Middle frontal gyrus (tissue), 1 donor: ENCODE measurements at regions not wholly inside any gene's neighbourhood (a gene's known extent, or its start where the extent isn't known, plus 50 kb on each side); places are given as distances from the start of the nearest gene placed in this dataset.
"Not testable (repeated sequence)": the region's sequence is repeated elsewhere in the genome, so short reads cannot be mapped to it uniquely, and the experiment has no call there.

Experiments
- DNase-seq: peaks from one replicate; pipeline ENCODE4 v3.0.0-alpha.2; 2015; ENCODE audit warnings: low spot score; ENCODE audit errors: extremely low spot score

DNA sequence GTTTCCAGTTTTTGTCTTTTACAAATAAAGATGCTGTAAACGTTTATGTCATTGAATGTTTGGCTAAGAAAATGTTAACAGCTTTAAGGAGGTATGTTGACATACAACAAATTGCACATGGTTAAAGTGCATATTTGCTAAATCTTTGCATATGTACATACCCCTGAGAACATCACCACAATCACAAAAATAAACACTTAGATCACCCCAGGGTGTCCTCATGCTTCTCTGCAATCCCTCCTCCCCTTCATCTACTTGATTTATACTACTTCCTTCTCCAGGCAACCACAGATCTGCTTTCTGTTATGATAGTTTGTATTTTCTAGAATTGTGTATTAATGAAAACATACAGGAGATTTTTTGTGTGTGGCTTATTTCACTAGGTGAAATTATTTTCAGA lies 209.5 kb downstream of the GLRX3 start:
- no peak for DNase-seq

- no peak for DNase-seq
These were observed 214.8 kb downstream of the GLRX3 start for GRCh38 chr10:130350996-130351395.

GRCh38 chr10:130351466-130352290 lies 215.5 kb downstream of the GLRX3 start:
- DNase-seq, result no peak

DNA sequence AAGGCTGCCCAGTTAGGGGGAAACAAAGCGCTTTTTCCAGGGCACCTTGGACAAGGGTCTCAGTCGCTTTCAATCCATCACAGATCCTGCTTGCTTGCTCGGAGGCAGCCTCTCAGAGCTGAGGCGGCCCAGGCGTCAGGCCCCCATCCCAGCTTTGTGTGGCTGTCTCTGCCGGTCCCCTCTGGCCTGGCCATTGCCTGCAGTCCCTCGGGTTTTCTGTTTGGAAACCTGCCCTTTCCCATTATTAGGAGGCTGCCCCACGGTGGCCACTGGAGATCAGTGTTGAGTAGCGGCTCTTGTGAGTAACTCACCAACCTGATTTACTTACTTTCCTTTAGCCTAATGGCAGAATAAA lies 216.1 kb downstream of the GLRX3 start:
- no peak for DNase-seq

- DNase-seq, result no peak
These were observed 217.9 kb downstream of the GLRX3 start for GRCh38 chr10:130353928-130354572.

- DNase-seq, result no peak
These were observed 218.4 kb downstream of the GLRX3 start for GRCh38 chr10:130354573-130354954.

DNA sequence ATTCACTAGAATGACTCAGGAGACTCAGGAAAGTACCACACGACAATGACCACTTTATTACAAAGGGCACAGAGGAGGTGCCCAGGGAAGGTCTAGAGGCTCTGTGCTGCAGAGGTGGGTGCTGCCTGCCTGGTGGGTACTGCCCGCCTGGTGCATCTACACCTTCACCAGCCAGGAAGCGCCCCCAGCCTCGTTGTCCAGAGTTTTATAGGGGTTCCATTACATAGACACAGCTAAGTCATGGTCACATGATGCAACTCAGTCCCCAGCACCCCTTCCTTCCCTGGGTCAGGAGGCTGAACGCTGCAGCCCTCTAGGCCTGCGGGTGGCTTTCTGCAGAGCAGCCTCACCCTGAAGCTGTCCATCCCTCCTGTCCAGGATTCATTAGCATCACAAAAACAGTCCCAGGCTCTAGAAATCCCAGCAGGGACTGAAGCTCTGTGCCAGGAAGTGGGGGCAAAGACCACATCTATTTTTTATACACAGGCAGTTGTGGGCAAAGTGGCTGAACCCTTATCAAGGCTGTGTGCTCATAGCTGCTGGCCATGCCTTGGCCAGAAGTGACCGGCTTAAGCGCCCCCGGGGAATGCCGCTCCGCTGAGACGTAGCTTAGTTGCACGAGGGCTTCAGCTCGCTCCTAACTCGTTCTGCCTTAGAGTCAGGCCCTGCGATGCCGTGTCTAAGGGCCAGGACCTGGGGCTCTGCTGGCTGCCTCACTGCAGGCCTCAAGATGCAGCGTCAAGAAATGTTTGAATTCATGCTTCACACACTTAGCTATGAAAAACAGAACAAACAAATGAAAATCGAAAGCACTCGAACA lies 219.0 kb downstream of the GLRX3 start:
- DNase-seq, result no peak

GRCh38 chr10:130356429-130356828 lies 220.2 kb downstream of the GLRX3 start:
- DNase-seq, result not testable (repeated sequence)

DNA sequence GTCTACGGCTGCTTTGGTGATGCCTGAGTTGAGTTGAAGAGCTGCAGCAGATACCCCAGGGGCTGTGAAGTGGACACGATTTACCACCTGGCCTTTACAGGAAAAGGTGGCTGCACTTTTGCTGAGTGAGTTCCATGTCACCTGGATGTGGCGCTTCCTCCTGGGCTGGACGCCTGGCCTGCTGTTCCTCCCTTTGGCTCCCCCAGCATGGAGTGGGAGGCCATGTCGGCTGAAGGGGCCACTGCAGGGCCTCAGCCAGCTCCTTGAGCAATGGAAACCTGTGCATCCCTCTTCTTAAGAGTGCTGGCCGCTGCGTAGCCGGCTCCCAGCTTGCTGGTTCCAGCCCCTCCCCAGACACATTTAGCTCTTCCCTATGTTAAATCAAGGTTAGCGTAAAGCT lies 221.0 kb downstream of the GLRX3 start:
- DNase-seq, result no peak

- no peak for DNase-seq
These were observed 221.8 kb downstream of the GLRX3 start for GRCh38 chr10:130357951-130358350.

GRCh38 chr10:130358981-130359650 lies 222.9 kb downstream of the GLRX3 start:
- DNase-seq, result no peak

GRCh38 chr10:130359711-130360110 lies 223.5 kb downstream of the GLRX3 start:
- DNase-seq, result no peak

- no peak for DNase-seq
These were observed 224.7 kb downstream of the GLRX3 start for GRCh38 chr10:130360826-130361311.

DNA sequence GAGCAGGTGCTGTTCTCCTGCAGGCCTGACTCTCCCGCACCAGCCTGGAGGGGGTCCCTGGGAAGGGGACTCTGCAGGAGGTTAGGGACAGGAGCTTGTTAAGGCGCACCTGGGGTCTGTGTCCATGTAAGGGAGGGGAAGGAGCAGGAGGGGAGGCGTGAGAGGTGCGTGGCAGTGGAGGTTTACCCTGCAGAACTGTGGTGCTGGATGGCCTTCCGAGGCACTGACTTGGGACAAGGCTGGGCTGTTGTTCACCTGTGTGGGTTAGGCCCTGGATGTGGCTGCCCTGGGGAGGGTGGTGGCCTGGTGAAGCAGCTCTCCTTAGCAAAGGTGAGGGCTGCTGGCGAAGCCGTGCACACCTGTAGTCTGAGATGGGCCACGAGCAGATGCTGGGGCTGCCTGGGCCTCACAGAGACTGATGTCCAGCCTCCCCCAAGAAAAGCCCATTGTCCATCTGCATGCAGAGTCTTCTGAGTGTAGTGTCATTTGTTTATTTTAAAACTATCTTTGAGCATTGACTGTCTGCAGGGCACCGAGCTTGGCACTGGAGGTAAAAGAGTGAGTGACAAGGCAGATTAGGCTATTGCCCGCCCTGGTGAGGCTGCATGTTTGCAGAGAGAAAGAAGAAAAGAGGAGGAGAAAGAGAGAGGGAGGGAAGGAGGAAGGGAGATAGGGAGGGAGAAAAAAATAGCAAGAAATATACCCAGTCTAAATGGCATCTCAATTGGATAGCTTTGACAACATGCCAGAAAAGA lies 225.3 kb downstream of the GLRX3 start:
- DNase-seq, result no peak

DNA sequence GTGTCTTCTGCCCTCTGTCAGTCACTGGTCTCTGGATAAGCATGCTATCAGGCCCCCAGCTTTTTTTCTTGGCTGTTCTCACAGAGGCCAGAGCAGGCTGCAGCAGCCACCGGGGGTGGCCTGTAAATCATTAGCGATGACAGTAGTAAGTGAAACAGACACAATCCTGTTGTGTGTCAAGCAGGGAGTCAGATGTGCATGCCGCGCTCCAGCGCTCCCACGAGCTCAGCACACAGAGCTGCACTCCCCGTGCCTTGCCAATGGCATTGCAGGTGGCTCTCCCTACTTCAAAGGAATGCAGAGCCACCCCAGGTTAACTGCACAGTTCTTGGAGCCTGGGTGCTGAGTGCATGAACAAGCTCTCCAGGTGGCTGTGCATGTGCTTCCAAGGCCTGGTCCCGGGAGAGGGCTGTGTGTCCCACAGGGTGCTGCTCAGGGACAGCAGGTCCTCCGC lies 226.1 kb downstream of the GLRX3 start:
- DNase-seq, result no peak

DNA sequence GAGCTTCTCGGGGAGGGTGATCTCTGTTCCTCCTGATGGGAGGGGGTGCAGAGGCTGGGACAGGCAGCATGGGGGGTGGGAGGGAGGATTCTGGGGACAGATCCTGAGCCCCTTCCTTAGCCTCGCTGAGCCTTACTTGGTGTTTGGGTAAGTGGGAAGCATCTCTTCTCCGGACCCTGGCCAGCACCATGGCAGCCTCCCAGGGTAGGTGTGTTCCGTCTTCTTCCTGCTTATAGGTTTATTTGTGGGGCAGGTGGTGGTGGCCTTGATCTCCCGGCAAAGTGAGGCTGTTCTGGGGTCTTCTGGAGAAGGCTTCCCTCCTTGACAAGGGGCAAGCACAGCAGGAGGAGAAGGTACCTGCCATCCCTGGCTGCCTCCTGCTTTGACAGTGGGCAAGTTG lies 226.9 kb downstream of the GLRX3 start:
- DNase-seq, result no peak

DNA sequence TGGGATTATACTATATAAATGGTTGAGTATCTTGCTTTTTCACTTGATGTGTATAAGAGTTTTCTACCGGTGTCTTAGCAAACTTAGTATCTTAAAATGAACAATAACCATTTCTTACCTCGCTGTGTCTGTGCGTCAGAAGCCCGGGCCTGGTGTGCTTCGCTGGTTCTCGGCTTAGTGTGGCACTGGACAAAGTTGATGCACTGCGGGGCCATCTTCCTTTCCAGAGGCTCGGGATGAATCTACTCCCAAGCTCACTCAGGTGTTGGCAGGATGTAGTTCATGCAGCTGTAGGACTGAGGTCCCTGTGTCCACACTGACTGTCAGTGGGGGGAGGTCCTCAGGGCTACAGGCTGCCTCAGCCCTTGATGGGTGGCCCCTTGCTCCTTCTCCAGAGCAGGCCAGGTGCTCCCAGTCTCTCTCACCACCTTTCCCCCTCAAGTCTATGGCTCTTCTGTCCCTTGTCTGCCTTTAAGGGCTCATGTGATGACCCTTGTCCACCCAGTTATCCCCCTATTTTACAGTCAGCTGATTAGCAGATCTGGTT lies 227.8 kb downstream of the GLRX3 start:
- no peak for DNase-seq

GRCh38 chr10:130364631-130365411 lies 228.6 kb downstream of the GLRX3 start:
- no peak for DNase-seq

DNA sequence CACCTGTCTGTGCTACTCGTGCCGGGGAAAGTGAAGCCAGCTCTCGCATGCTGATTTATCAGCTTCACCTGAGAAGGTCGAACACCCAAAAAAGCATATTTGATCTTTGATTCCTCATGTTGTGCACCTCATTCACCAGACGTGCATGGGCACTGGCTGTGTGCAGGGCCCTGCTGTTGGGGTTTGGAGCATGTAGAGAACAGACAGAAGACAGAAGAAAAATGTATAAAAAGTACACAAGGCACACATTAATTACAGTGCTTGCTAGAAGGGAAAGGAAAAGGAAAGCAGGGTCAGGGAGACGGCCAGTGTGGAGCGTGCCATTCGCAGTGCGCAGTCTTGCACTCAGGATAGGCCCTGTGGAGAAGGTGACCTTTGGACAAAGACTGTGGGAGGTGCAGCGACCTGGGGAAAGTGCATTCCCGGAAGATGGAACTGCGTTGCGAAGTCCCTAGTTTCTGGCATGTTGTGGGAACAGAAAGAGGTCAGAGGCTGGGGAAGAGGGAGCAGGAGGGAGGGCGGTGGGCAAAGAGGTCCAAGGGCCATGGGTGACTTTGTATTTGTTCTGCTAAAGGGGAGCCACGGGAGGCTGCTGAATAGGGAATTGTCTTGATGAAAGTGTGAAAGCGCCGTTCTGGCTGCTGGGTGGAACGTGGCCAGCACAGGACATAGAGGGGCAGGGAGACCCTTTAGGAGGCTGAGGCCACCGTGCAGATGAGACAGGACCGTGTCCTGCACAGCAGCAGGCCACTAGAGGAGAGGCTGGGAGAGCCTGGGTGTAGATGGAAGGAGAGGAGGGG lies 232.8 kb downstream of the GLRX3 start:
- DNase-seq, result no peak
